ENCODE measurements at regions not wholly inside any gene's neighbourhood (a gene's known extent, or its start where the extent isn't known, plus 50 kb on each side); places are given as distances from the start of the nearest gene placed in this dataset.

DNA sequence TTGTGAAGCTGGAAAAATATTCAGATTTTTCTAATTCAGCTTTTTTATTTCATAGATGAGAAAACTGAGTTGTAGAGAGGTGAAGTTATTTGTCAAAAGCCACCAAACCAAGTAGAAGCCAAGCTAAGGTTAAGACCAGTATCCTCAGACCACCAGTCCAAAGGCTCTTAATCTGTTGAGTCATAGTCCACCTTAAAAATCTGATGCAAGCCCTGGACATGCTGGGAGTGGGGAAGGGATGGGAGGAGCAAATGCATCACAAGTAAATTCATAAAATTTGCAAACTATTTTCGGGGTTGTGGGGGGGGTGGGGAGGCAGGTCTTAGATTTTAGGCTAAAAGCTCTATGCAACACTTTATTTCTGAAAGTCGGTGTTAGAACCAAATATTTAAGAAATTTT lies 307.7 kb upstream of the SEMA6D start:
- Histone ChIP-seq H4K20me1 (ENCODE audit: insufficient read depth, low read length) (no peaks in the 10 kb centered on the region), H3K36me3 (replicated peaks; ENCODE audit: insufficient read depth, low read length) (no peaks in the 10 kb centered on the region), H3F3A (ENCODE audit: insufficient read depth, low read length) (no peaks in the 10 kb centered on the region), H3K9me3 (replicated peaks; ENCODE audit: insufficient read depth, low read length) (no peaks in the 10 kb centered on the region), H2AFZ (ENCODE audit: low read length) (no peak overlapping the region), H3K9ac (ENCODE audit: low read length) (no peak overlapping the region), H3K4me3 (ENCODE audit: low read length) (no peak overlapping the region), H3K4me1 (ENCODE audit: low read length) (no peaks in the 10 kb centered on the region), H3K9me2 (replicated peaks; ENCODE audit: insufficient read depth, low read length) (no peaks in the 10 kb centered on the region), H3K4me2 (ENCODE audit: low read depth, low read length) (no peak overlapping the region), H3K27me3 (replicated peaks; ENCODE audit: insufficient read depth, low read length) (no peaks in the 10 kb centered on the region), H3K79me2 (ENCODE audit: low read length) (no peaks in the 10 kb centered on the region), H3K27ac (ENCODE audit: low read length) (no peak overlapping the region)
- DNase-seq, result no peak
- TF ChIP-seq, protein P1, sequence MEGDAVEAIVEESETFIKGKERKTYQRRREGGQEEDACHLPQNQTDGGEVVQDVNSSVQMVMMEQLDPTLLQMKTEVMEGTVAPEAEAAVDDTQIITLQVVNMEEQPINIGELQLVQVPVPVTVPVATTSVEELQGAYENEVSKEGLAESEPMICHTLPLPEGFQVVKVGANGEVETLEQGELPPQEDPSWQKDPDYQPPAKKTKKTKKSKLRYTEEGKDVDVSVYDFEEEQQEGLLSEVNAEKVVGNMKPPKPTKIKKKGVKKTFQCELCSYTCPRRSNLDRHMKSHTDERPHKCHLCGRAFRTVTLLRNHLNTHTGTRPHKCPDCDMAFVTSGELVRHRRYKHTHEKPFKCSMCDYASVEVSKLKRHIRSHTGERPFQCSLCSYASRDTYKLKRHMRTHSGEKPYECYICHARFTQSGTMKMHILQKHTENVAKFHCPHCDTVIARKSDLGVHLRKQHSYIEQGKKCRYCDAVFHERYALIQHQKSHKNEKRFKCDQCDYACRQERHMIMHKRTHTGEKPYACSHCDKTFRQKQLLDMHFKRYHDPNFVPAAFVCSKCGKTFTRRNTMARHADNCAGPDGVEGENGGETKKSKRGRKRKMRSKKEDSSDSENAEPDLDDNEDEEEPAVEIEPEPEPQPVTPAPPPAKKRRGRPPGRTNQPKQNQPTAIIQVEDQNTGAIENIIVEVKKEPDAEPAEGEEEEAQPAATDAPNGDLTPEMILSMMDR (IDR thresholded peaks at IDR 0.05; ENCODE audit: low read length), result no peak
- TF ChIP-seq EZH2 (optimal IDR thresholded peaks at IDR 0.05; ENCODE audit: low read depth, low read length) (no peak), EZH2phosphoT487 (IDR thresholded peaks at IDR 0.05; ENCODE audit: low read length) (no peak)

DNA sequence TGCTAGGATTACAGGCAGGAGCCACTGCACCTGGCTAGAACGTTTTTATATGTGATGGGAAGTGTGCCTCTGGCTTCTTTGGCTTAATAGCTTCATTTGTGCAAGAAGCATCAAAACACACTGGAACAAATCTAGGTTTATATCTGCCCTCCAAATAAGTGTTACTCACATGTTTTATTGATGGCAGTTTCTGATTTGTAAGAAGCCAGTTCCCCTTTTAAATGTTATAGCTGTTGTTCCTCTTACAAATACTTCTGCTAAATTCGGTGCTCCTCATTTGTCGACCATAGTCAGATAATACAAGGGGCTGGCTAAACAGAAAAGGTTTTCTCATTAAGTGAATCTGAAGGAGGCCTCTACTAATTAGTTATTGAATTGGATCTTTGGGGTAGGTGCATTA lies 307.1 kb upstream of the SEMA6D start:
- TF ChIP-seq EZH2 (optimal IDR thresholded peaks at IDR 0.05; ENCODE audit: low read depth, low read length), result no peak
- TF ChIP-seq EZH2phosphoT487 (IDR thresholded peaks at IDR 0.05; ENCODE audit: low read length), result no peak
- TF ChIP-seq, protein P1 (IDR thresholded peaks at IDR 0.05; ENCODE audit: low read length), result no peak
- H3K79me2 ChIP-seq (ENCODE audit: low read length), result no peaks in the 10 kb centered on the region
- H2AFZ ChIP-seq (ENCODE audit: low read length), result no peak overlapping the region
- H3K9me2 ChIP-seq (replicated peaks; ENCODE audit: insufficient read depth, low read length), result no peaks in the 10 kb centered on the region
- no peak overlapping the region for H3K4me2 ChIP-seq (ENCODE audit: low read depth, low read length)
- no peak overlapping the region for H3K4me3 ChIP-seq (ENCODE audit: low read length)
- H3K9ac ChIP-seq (ENCODE audit: low read length), result no peak overlapping the region
- no peak overlapping the region for H3K27ac ChIP-seq (ENCODE audit: low read length)
- H3K36me3 ChIP-seq (replicated peaks; ENCODE audit: insufficient read depth, low read length), result no peaks in the 10 kb centered on the region
- H3K27me3 ChIP-seq (replicated peaks; ENCODE audit: insufficient read depth, low read length), result no peaks in the 10 kb centered on the region
- no peaks in the 10 kb centered on the region for H3K4me1 ChIP-seq (ENCODE audit: low read length)
- H3K9me3 ChIP-seq (replicated peaks; ENCODE audit: insufficient read depth, low read length), result no peaks in the 10 kb centered on the region
- no peaks in the 10 kb centered on the region for H3F3A ChIP-seq (ENCODE audit: insufficient read depth, low read length)
- DNase-seq, result no peak
- no peaks in the 10 kb centered on the region for H4K20me1 ChIP-seq (ENCODE audit: insufficient read depth, low read length)

DNA sequence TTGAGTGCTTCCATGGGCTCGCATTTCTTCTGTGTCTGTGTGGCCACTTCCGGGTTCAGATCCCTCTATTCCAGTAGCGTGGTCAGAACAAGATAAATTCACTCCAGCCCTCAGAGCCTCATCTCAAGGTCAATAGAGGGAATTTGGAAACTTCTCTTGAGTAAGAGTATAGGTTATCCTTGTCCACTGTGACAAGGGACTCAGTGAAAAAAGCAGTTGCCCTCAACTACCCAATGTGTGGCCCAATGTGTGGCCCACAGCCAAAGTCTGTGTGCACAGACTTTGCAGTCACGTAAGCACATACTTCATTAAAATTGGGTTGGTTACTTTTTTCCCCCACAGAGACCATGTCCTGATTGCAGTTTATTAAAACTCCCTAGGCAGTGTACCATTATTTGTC lies 305.6 kb upstream of the SEMA6D start:
- Histone ChIP-seq H3K27me3 (replicated peaks; ENCODE audit: insufficient read depth, low read length) (no peaks in the 10 kb centered on the region), H3K9ac (ENCODE audit: low read length) (no peak overlapping the region), H2AFZ (ENCODE audit: low read length) (no peak overlapping the region), H3K9me3 (replicated peaks; ENCODE audit: insufficient read depth, low read length) (no peaks in the 10 kb centered on the region), H3K36me3 (replicated peaks; ENCODE audit: insufficient read depth, low read length) (no peaks in the 10 kb centered on the region), H4K20me1 (ENCODE audit: insufficient read depth, low read length) (no peaks in the 10 kb centered on the region), H3K4me1 (ENCODE audit: low read length) (no peaks in the 10 kb centered on the region), H3K79me2 (ENCODE audit: low read length) (no peaks in the 10 kb centered on the region), H3K27ac (ENCODE audit: low read length) (no peak overlapping the region), H3F3A (ENCODE audit: insufficient read depth, low read length) (no peaks in the 10 kb centered on the region), H3K9me2 (replicated peaks; ENCODE audit: insufficient read depth, low read length) (no peaks in the 10 kb centered on the region), H3K4me3 (ENCODE audit: low read length) (no peak overlapping the region), H3K4me2 (ENCODE audit: low read depth, low read length) (no peak overlapping the region)
- DNase-seq, result no peak
- TF ChIP-seq, protein P1 (IDR thresholded peaks at IDR 0.05; ENCODE audit: low read length), result no peak
- no peak for TF ChIP-seq EZH2phosphoT487 (IDR thresholded peaks at IDR 0.05; ENCODE audit: low read length)
- no peak for TF ChIP-seq EZH2 (optimal IDR thresholded peaks at IDR 0.05; ENCODE audit: low read depth, low read length)

Data from MM.1S (cell line).